B cell (primary cell): ENCODE measurements at regions not wholly inside any gene's neighbourhood (a gene's known extent, or its start where the extent isn't known, plus 50 kb on each side); places are given as distances from the start of the nearest gene placed in this dataset.

Experiments
- CTCF ChIP-seq: fragments of 200-600 bp; IDR thresholded peaks from one replicate; pipeline ENCODE4 v1.8.0; 2022; ENCODE audit warnings: antibody characterized with exemption, mild to moderate bottlenecking
- EZH2 ChIP-seq: IDR thresholded peaks from 2 replicates; pipeline ENCODE4 v1.6.1; 2012; ENCODE audit warnings: borderline replicate concordance, low read depth, mild to moderate bottlenecking, moderate library complexity, low read length; ENCODE audit not compliant: insufficient read depth, poor library complexity, severe bottlenecking

- no peak for TF ChIP-seq CTCF
- TF ChIP-seq EZH2, result no peak
Observed at GRCh38 chr7:67573639-67574038, 577.0 kb downstream of the TYW1 start.
